CD4-positive, alpha-beta T cell treated with Interleukin-15 for 4 hours (primary cell): ENCODE measurements at regions not wholly inside any gene's neighbourhood (a gene's known extent, or its start where the extent isn't known, plus 50 kb on each side); places are given as distances from the start of the nearest gene placed in this dataset.

Experiments used
- DNase-seq: peaks from one replicate; pipeline ENCODE4 v3.0.0-alpha.2; 2020; ENCODE audit warnings: low spot score

DNA sequence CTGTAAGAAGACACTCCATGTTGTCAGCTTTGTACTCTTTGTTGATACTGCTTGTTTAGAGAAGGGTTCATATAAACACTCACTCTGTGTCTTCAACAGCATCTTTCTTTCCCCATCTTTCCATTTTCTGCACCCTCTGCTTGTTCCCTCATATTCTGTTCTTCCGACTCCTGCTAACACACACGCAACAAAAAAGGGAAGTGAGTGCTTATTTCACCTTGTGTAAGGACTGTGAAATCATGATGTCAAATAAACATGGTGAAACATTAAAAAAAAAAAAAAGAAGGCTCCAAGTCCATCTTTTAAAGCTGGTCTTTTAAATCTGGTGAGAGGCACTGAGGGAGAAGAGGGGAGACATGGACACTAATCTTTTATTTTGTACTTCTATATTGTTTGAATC, 145.4 kb downstream of the RPAP3 start:
- no peak for DNase-seq

DNA sequence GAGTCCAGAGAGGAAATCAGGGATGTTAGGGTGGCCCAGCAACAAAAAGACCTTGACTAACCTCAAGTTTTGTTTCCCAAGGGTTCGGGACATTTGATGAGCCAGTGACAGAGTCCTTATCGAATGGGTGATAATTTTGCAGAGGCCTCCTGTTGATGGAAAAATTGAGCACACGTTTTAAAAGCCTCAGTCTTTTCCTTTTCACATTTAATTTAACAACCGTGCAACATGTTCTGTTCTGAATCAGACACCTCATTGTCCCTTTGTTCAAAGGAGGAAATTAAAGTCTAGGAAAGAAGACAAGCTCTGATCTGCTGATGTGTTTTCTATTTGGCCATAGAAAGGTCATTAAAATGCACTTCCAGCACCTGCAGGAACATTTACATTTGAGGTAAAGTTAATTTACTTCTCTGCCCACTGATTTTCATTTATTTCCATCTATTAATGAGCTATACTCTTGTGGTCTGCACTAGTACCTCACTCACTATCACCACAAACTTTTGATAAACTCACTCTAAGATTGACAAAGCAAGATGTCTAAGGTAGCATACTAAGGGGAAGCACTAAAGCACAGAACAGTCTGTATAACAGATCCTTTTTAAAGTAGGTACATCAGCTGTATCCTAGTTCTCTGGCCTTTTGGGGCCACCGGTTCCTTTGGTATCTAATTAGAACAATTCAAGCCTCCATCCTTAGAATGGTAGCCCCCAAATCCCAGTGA, 147.0 kb downstream of the RPAP3 start:
- no peak for DNase-seq

DNA sequence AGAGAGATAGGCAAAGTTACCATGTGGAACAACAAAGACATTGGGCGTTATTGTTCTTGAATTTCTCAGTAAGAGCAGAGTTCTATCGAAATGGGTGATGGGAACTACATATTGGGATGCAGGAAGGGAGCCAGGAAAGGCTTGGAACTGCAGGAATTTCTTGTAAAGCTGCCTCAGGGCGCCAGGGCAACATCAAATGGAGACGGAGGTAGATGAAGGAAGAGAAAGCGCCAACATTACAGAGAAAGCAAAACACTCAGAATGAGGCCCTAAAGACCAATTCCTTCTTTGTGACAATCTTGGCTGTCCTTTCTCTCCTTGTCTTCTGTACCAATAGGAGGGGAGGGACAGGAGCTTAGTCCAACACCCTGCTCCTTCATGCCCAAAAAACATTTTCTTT, 148.4 kb downstream of the RPAP3 start:
- no peak for DNase-seq

DNA sequence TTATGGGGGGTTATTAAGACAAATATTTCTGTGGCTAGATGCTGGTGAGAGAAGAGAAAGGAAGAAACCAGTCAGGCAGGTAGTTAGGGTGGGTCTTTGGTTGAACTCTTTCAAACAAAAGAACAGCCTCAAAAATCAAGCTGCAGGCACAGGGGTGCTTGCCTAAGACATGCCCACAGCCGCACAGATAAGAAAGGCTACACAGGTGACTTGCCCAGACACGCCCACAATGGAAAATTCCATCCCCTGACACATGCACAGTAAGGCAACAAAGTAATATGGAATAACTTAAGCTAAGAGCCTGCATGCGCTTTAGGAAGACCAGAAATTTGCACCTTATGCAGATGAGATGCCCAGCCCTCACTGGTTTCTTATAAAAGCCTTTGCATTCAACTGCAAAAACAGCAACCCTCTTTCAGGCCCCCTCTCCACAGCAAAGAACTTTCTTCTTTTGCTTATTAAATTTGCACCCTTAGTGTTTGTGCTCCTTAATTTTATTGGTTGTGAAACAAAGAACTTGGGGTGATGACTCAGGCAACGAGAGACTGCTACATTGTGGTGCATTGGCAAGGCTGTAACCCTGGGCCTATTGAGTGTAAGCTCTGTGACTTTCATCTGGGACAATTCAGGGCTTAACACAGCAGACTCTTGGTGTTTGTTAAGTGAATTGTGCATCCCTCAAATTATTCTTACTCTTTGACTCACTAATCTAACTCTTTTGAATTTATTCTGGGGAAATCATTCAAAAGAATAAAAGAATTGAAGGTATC, 149.4 kb downstream of the RPAP3 start:
- DNase-seq = no peak

DNA sequence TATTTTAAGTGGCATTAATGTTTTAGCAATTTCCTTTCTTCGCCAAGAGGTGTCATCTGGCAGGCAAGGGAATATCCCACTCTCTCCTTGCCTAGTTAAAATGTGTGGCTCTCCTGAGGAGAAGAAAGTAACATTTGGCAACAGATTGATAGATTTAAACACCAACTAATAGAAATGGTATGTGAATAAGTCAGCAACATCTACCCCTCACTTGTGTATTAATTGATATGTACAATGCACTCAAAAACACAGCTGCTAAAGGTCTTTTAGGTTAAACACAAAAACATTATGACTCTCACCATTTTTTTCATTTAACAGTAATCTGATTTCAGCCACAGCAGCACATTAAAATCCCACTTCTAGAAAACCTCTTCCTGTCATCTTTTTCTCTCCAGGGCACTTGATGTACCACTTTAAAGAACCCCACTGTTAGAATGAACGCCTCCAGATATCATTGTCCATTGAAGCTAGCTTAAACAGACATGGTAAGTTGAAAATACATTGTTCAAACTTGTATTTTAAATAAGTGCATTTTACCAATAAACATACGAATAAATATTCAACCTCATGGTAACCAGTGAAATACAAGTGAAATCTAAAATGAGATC, 151.7 kb downstream of the RPAP3 start:
- no peak for DNase-seq

DNA sequence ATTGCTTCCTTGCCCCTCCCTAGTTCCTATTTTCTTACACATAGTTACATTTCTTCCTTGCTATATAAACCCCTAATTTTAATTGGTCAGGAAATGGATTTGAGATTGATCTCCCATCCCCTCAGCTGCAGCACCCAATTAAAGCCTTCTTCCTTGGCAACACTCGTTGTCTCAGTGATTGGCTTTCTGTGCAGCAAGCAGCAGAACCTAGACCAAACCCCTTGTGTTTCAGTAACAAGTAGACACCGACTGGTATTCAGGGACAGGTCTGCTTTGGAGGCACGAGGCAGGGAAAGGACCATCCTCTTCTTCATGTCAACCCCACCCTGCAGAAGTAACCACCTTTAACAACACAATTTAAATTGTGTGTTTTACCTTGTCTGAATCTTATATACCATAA, 152.6 kb downstream of the RPAP3 start:
- no peak for DNase-seq

DNA sequence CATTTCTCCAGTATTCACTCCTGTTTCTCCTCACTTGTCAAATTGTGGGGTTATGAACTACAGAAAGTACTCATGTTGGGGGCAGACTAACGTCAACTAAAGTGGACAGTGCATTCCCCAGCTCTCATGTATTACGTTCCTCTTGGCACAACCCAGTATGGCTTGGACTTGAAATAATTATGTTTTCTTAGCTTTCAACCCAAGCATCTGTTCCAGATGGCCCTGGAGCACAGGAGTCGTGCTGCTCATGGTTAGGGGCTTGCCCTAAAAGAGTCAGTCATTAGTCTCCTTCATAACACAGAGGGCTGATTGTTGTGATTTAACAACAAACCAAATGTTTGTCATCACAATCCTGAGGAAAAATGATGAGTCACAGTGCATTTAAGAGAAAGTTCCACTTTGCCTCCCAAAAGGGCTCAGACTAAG, 154.4 kb downstream of the RPAP3 start:
- no peak for DNase-seq

DNA sequence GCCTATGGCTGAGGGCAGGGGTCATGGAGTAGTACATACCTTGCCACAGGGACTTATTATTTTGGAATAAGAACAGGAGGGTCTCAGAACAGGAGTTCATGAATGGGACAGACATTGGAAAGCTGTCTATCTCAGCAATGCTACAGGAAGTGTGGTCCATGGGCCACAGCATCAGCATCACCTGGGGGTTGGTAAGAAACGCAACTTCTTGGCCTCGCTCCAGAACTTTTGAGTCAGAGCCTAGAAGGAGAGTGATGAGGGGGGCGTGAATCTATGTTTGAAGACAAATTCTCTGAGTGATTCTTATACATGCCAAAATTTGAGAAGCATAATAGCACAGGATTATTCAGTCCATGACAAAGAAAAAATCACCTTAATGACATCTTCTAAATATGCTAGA, 156.6 kb downstream of the RPAP3 start:
- DNase-seq = no peak

DNA sequence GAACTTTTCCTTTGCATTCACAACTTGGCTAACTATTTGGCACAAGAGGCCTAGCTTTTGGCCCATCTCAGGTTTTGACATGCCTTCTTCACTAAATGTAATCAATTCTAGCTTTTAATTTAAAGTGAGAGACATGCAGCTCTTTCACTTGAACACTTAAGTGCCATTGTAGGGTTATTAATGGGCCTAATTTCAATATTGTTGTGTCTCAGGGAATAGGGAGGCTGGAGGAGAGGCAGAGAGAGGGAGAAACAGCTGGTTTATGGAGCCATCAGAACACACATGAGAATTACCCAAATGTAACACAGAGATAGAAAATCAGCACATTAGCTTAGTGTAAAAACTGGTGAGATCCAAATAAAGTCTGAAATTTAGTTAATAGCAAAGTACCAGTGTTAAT, 157.4 kb downstream of the RPAP3 start:
- no peak for DNase-seq

DNA sequence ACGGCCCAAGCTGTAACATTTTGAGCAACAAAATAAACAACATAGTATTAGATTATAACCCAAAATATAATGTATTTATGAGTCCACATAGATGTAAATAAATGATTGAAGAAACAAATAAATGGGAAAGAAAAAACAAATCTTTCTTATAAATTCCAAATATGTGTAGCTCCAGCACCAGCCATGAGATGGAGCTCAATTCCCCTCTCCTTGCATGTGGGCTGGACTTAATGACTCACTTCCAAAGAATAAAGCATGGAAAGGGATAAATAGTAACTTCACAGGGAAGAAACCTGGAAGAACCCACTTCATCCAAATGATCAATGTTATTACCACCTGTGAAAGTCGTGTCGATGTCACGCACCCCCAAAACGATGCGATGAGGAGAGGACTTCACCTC, 158.8 kb downstream of the RPAP3 start:
- no peak for DNase-seq

DNA sequence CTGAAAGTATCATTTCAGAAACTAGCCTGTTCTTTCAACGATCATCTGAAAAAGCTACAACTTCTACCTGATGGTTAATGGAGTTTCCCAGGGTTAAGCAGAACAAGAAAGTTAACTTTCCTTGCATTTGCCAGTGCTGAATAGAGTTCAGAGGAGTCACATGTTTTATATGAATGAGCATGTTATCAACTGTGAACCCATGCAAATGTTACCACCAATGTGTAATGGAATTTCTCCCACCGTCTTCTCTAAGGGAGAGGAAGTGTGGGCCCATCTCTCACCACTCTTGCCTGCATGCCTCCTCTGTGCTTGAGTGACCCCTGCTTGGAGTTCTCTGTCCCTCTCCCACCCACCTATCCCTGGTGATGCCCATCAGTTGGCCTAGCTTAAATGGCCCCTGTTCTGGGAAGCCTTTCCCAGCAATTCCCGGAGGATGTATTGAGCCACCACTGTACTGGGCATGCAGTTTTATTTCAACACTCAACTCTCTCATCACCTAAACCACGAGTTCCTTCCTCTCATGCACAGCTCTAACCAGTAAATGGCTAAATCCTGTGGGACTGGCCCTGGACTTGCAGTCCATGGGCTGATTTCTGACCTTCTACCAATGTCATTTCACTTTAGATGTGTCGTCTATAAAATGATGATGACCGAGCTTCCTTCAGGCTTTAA, 159.8 kb downstream of the RPAP3 start:
- DNase-seq = no peak

DNA sequence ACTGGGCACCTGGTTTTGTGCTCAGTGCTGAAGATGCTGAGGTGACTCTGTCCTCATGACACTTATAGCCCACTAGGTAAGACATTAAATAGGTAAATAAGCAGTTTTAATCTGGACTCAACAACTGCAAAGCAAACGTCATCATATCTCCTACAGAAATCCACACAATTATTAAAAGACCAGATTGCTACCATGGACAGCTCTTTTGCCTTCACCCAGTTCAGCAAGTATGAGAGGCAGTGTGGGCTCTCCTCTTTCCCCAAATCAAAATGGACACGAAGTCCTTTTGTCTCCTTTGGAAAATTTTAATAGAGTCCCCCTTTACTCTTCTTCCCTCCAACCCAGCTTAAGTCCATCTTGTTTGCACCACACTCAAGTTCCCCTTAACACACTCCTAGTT, 171.1 kb downstream of the RPAP3 start:
- DNase-seq = no peak

DNA sequence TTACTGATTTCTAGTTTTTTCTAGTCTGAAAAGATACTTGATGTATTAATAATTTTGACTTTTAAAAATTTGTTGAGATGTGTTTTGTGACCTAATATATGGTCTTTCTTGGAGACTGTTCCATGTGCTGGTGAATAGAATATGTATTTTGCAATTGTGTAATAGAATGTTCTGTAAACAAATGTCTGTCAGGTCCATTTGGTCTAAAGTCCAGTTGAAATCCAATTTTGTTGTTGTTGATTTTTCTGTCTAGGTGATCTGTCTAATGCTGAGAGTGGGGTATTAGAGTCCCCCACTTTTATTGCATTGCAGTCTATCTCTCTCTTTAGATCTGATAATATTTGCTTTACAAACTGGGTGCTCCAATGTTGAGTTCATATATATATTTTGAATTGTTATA, 175.8 kb downstream of the RPAP3 start:
- no peak for DNase-seq

DNA sequence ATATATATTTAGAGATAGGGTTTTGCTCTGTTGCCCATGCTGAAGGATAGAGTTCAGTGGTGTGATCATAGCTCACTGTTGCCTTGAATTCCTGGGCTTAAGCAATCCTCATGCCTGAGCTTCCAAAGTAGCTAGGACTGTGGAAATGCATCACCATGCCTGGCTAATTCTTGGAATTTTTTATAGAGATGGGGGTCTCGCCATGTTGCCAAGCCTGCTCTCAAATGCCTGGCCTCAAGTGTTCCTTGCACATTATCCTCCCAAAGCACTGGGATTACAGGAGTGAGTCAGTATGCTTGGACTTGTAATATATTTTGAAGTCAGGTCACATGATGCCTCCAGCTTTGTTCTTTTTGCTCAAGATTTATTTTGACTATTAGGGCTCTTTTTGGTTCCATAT, 178.0 kb downstream of the RPAP3 start:
- DNase-seq = no peak

DNA sequence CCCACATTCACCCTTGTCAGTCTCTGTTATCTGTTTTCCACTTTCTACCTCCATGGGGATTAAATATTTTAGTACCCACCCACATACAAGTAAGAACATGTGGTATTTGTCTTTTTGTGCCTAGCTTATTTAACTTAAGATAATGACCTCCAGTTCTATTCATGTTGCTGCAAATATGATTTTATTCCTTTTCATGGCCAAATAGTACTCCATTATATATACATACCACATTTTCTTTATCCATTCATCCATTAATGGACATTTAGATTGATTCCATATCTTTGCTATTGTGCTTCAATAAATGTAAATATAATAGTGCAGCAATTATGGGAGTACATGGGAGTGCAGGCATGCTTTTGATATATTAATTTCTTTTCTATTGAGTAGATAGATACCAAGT, 185.8 kb downstream of the RPAP3 start:
- no peak for DNase-seq

DNA sequence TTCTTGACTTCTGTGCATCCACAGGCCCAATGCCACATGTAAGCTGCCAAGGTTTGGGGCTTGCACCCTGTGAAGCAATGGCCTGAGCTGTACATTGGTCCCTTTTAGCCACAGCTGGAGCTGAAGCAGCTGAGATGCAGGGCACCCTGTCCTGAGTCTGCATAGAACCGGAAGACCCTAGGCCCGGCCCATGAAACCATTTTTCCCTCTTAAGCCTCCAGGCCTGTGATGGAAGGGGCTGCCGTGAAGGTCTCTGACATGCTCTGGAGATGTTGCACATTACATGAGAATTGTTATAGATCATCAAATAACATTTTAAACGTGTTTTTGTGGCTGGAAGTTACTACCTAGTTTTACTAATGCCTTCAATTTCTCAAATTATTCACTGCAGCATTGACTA, 188.7 kb downstream of the RPAP3 start:
- no peak for DNase-seq

DNA sequence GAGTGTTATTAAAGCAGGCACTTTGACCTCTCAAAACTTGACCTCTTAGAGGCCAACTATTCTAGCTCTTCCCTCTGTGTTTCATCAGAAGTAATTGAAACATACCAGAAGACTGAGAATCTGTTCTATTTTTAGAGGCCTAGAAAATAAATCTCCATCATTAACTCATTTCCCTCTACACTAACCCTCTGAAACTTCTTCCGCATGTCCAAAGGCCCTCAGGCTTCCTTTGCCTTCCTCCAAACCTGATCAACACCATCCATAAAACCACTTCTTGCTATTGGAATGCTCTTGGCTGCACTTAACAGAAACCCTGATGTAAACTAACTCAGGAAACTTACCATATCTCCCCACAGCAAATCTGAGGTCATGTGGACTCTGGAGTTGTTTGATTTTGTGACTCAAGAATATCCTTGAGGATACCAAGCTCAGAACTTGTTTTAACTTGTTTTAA, 196.4 kb downstream of the RPAP3 start:
- DNase-seq = no peak

DNA sequence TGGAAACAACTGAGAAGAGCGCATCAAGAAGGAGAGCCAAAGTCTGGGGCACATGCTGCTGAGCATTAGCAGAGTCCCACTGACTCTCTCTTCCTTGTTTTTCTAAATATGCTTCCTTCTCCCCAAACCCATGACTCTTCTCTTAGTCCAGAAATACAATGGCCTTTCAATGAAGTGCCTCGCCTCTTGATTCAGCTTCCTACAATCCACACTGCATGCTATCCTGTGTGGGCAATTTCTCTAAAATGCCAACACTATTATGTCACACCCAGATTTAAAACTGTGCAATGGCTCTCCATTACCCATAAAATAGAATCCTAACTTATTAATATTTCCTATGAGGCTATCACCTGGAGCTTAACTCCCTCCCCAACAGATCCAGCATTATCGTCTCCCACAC, 198.6 kb downstream of the RPAP3 start:
- DNase-seq = no peak

DNA sequence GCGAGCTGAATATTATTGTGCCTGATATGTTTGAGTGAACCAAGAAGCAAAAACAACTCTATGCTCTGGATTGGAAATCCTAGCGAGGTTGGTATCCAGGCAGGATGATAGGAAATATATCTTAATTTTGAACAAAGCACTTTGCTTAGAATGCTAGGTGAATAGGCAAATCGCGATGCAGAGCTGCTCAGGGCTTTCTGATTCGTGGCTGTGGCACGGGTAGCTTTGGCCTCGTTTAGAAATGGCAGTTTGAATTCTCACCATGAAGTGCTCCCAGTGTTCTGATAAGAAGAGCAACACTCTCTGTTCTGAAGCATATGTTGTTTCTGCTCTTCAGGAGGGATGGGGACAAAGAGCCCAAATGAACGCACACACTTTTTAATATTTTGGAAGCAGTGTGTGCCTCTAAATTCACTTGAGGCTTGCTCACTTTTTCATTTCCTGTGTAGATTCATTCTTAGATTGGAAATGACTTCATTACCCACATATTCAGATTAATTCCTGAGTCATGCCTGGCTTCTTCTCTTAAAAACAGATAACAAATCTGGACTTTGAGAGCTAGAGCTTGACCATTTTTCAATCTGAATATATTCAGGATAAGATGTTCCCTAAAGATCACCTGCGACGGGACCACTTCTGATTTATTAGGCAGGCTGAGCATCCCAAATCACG, 200.9 kb downstream of the RPAP3 start:
- DNase-seq = no peak

DNA sequence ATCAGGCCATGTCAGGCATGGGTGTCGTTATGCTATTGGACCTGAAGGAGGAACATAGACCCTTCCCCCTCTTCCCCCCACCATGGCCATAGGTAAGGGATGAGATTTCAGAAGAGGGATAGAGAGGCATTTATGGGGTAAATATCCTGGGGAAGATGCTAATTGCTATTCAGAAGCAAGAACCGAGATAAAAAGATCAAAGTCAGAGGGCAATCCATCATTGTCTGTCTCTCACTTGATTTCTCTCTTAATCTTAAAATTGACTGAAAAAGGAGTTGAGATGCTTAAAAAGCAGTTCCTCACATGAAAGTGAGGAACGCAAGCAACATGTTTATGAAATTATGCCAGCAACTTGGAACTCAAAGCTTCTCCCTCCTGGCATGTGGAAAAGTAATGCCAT, 212.0 kb downstream of the RPAP3 start:
- DNase-seq = no peak

DNA sequence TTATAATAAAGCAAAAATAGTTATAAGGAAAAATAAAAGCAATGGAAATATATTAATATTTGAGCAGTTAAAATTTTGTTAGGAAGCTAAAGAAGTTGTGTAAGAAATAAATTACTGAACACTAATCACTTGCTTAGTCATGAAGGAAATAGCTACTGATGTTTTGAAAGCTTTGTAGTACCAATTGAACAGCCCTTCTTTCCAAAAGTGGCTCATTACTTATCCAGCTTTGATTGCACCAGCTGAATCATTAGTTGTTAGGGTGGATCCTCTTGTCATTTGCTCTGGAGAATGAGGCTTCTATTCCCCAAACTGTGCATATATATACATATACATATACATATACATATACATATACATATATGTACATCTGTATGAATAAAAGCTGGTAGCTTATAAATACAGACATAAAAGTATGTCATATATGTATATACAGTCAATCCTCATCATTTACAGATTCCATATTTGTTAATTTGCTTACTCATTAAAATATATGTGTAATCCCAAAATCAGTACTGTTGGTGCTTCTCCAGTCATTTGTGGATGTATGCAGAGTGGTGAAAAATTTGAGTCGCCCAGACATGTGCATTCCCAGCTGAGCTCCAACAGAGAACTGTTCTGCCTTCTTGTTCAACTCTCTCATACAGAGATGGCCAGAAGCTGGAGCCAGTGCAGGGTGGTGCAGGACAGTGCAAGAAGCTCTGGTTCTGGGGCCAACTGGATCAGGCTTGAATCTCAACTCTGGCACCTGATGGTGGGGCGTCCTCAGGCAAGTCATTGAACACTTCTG, 214.1 kb downstream of the RPAP3 start:
- DNase-seq = no peak
